ENCODE measurements at regions not wholly inside any gene's neighbourhood (a gene's known extent, or its start where the extent isn't known, plus 50 kb on each side); places are given as distances from the start of the nearest gene placed in this dataset.

- no peak overlapping the region for H3K4me3 Mint-ChIP-seq
- Histone ChIP-seq H3K9ac (ENCODE audit: low read length) (no peak overlapping the region), H2AFZ (ENCODE audit: insufficient read depth, low read depth, low read length, poor library complexity, severe bottlenecking) (no peak overlapping the region), H3K4me1 (ENCODE audit: control insufficient read depth in 2 of 2, insufficient read depth in 2 of 2, low read length in 2 of 2) (no peaks in the 10 kb centered on the region), H3K4me3 (ENCODE audit: control extremely low read depth in 1 of 5, extremely low read depth in 1 of 5, insufficient read depth in 1 of 5, low read depth in 2 of 5, low read length in 4 of 5) (no peak overlapping the region), H3K36me3 (replicated peaks in 1 of 2; ENCODE audit: control extremely low read depth in 1 of 2, control insufficient read depth in 1 of 2, extremely low read depth in 1 of 2, insufficient read depth in 2 of 2, low read length in 1 of 2) (no peaks in the 10 kb centered on the region), H3K27me3 (replicated peaks in 1 of 4; ENCODE audit: control extremely low read depth in 1 of 4, control insufficient read depth in 3 of 4, insufficient read depth in 4 of 4, low read length in 3 of 4) (no peaks in the 10 kb centered on the region), H3K9me3 (ENCODE audit: control extremely low read depth in 1 of 3, control insufficient read depth in 2 of 3, insufficient read depth in 1 of 3, low read length in 2 of 3) (no peaks in the 10 kb centered on the region), H3K4me2 (replicated peaks; ENCODE audit: low read depth, low read length, poor library complexity, severe bottlenecking) (no peak overlapping the region), H3K27ac (ENCODE audit: low read length in 2 of 2) (no peak overlapping the region), H4K20me1 (ENCODE audit: control insufficient read depth, insufficient read depth, low read length, poor library complexity, severe bottlenecking) (no peaks in the 10 kb centered on the region), H3K79me2 (ENCODE audit: control insufficient read depth, insufficient read depth, low read length) (no peaks in the 10 kb centered on the region)
- no peaks in the 10 kb centered on the region for H3K27me3 Mint-ChIP-seq
- H3K4me1 Mint-ChIP-seq, result no peaks in the 10 kb centered on the region
- 100% methylated on average over 2 of the region's 14 CpGs for WGBS (ENCODE audit: insufficient coverage)
- CTCF ChIA-PET, result no interaction called here
- H3K27ac Mint-ChIP-seq, result no peak overlapping the region
- POLR2A ChIA-PET, result no interaction called here
- TF ChIP-seq, protein P1, sequence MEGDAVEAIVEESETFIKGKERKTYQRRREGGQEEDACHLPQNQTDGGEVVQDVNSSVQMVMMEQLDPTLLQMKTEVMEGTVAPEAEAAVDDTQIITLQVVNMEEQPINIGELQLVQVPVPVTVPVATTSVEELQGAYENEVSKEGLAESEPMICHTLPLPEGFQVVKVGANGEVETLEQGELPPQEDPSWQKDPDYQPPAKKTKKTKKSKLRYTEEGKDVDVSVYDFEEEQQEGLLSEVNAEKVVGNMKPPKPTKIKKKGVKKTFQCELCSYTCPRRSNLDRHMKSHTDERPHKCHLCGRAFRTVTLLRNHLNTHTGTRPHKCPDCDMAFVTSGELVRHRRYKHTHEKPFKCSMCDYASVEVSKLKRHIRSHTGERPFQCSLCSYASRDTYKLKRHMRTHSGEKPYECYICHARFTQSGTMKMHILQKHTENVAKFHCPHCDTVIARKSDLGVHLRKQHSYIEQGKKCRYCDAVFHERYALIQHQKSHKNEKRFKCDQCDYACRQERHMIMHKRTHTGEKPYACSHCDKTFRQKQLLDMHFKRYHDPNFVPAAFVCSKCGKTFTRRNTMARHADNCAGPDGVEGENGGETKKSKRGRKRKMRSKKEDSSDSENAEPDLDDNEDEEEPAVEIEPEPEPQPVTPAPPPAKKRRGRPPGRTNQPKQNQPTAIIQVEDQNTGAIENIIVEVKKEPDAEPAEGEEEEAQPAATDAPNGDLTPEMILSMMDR (IDR thresholded peaks at IDR 0.05), result no peak
- TF ChIP-seq EZH2 (IDR thresholded peaks at IDR 0.05; ENCODE audit: borderline replicate concordance, insufficient read depth, low read depth, low read length, poor library complexity, severe bottlenecking), result no peak
- intact Hi-C loops (cut with micrococcal nuclease), result no loop called here
- DNase-seq, result no peak
- no peak for ATAC-seq (ENCODE audit: low read depth)
- H3K9me3 Mint-ChIP-seq (ENCODE audit: insufficient read depth), result no peaks in the 10 kb centered on the region
Measured at GRCh38 chr2:155965415-155966063, 367.0 kb downstream of the NR4A2 start.

GRCh38 chr2:155961641-155962040, 370.9 kb downstream of the NR4A2 start:
- no peak overlapping the region for H3K4me3 ChIP-seq (ENCODE audit: control extremely low read depth in 1 of 5, extremely low read depth in 1 of 5, insufficient read depth in 1 of 5, low read depth in 2 of 5, low read length in 4 of 5)
- no peak for ATAC-seq (ENCODE audit: low read depth)
- intact Hi-C loops (cut with micrococcal nuclease), result no loop called here
- no CpG with 5 or more reads among the region's 4 CpGs for WGBS (ENCODE audit: insufficient coverage)
- Mint-ChIP-seq H3K4me1 (no peaks in the 10 kb centered on the region), H3K27ac (no peak overlapping the region), H3K9me3 (ENCODE audit: insufficient read depth) (no peaks in the 10 kb centered on the region), H3K4me3 (no peak overlapping the region), H3K27me3 (no peaks in the 10 kb centered on the region)
- no peak for TF ChIP-seq EZH2 (IDR thresholded peaks at IDR 0.05; ENCODE audit: borderline replicate concordance, insufficient read depth, low read depth, low read length, poor library complexity, severe bottlenecking)
- TF ChIP-seq, protein P1 (IDR thresholded peaks at IDR 0.05), result no peak
- H3K27ac ChIP-seq (ENCODE audit: low read length in 2 of 2), result no peak overlapping the region
- H3K79me2 ChIP-seq (ENCODE audit: control insufficient read depth, insufficient read depth, low read length), result no peaks in the 10 kb centered on the region
- DNase-seq, result no peak
- H3K36me3 ChIP-seq (replicated peaks in 1 of 2; ENCODE audit: control extremely low read depth in 1 of 2, control insufficient read depth in 1 of 2, extremely low read depth in 1 of 2, insufficient read depth in 2 of 2, low read length in 1 of 2), result no peaks in the 10 kb centered on the region
- no peak overlapping the region for H2AFZ ChIP-seq (ENCODE audit: insufficient read depth, low read depth, low read length, poor library complexity, severe bottlenecking)
- no peaks in the 10 kb centered on the region for H4K20me1 ChIP-seq (ENCODE audit: control insufficient read depth, insufficient read depth, low read length, poor library complexity, severe bottlenecking)
- H3K4me2 ChIP-seq (replicated peaks; ENCODE audit: low read depth, low read length, poor library complexity, severe bottlenecking), result no peak overlapping the region
- no peaks in the 10 kb centered on the region for H3K9me3 ChIP-seq (ENCODE audit: control extremely low read depth in 1 of 3, control insufficient read depth in 2 of 3, insufficient read depth in 1 of 3, low read length in 2 of 3)
- CTCF ChIA-PET, result no interaction called here
- POLR2A ChIA-PET, result no interaction called here
- no peaks in the 10 kb centered on the region for H3K27me3 ChIP-seq (replicated peaks in 1 of 4; ENCODE audit: control extremely low read depth in 1 of 4, control insufficient read depth in 3 of 4, insufficient read depth in 4 of 4, low read length in 3 of 4)
- no peak overlapping the region for H3K9ac ChIP-seq (ENCODE audit: low read length)
- no peaks in the 10 kb centered on the region for H3K4me1 ChIP-seq (ENCODE audit: control insufficient read depth in 2 of 2, insufficient read depth in 2 of 2, low read length in 2 of 2)

All from B cell (primary cell).